Loucy (cell line): ENCODE measurements at regions not wholly inside any gene's neighbourhood (a gene's known extent, or its start where the extent isn't known, plus 50 kb on each side); places are given as distances from the start of the nearest gene placed in this dataset.

Experiments
- H2AFZ ChIP-seq: fragments of 200-600 bp; sonication (generic); 2 replicates; pipeline ENCODE4 v1.6.0; 2016; ENCODE audit warnings: antibody characterized with exemption, mild to moderate bottlenecking, low read length, moderate library complexity
- H3F3A ChIP-seq: fragments of 200-600 bp; 2 replicates; pipeline ENCODE4 v1.6.0; 2016; ENCODE audit warnings: antibody characterized with exemption, low read depth, mild to moderate bottlenecking
- H3K27me3 ChIP-seq: fragments of 200-600 bp; sonication (generic); 2 replicates; pipeline ENCODE4 v1.6.1; 2014; ENCODE audit warnings: low read length, mild to moderate bottlenecking; ENCODE audit not compliant: insufficient read depth, poor library complexity, severe bottlenecking
- H3K36me3 ChIP-seq: fragments of 200-600 bp; sonication (generic); 2 replicates; pipeline ENCODE4 v1.6.1; 2016; ENCODE audit warnings: low read length; ENCODE audit not compliant: insufficient read depth
- H3K4me1 ChIP-seq: fragments of 200-600 bp; sonication (generic); 2 replicates; pipeline ENCODE4 v1.5.1; 2014; ENCODE audit warnings: low read length, mild to moderate bottlenecking; ENCODE audit not compliant: insufficient read depth, poor library complexity, severe bottlenecking
- H3K4me2 ChIP-seq: fragments of 200-600 bp; sonication (generic); 2 replicates; pipeline ENCODE4 v1.6.0; 2014; ENCODE audit warnings: antibody characterized with exemption, low read length, low read depth, mild to moderate bottlenecking; ENCODE audit not compliant: poor library complexity, severe bottlenecking
- H3K4me3 ChIP-seq: fragments of 200-600 bp; sonication (generic); 2 replicates; pipeline ENCODE4 v1.5.1; 2014; ENCODE audit warnings: low read length, mild to moderate bottlenecking, mixed read lengths; ENCODE audit not compliant: poor library complexity, severe bottlenecking
- H3K79me2 ChIP-seq: fragments of 200-600 bp; sonication (generic); 2 replicates; pipeline ENCODE4 v1.6.1; 2014; ENCODE audit warnings: low read length; ENCODE audit not compliant: insufficient read depth
- H3K9ac ChIP-seq: fragments of 200-600 bp; sonication (generic); 2 replicates; pipeline ENCODE4 v1.6.0; 2014; ENCODE audit warnings: mild to moderate bottlenecking, low read depth, low read length, moderate library complexity; ENCODE audit not compliant: poor library complexity, severe bottlenecking
- H3K9me2 ChIP-seq: fragments of 200-600 bp; sonication (generic); replicated peaks from 2 replicates; pipeline ENCODE4 v1.6.1; 2016; ENCODE audit warnings: low read depth, low read length, mixed read lengths
- H3K9me3 ChIP-seq: fragments of 200-600 bp; sonication (generic); 2 replicates; pipeline ENCODE4 v1.6.1; 2014; ENCODE audit warnings: mild to moderate bottlenecking, antibody characterized with exemption, low read length, low read depth; ENCODE audit not compliant: insufficient read depth
- H4K20me1 ChIP-seq: fragments of 200-600 bp; sonication (generic); 2 replicates; pipeline ENCODE4 v1.6.0; 2014; ENCODE audit warnings: antibody characterized with exemption, low read length, mild to moderate bottlenecking; ENCODE audit not compliant: insufficient read depth, poor library complexity, severe bottlenecking
- EZH2phosphoT487 ChIP-seq: fragments of 200-600 bp; IDR thresholded peaks from 2 replicates; pipeline ENCODE4 v1.6.1; 2018; ENCODE audit warnings: antibody characterized with exemption, mild to moderate bottlenecking, moderate library complexity, borderline replicate concordance
- TF ChIP-seq, protein P1 (sequence below): fragments of 200-600 bp; sonication (generic); conservative IDR thresholded peaks from 2 replicates; pipeline ENCODE4 v1.5.1; 2014; ENCODE audit warnings: mild to moderate bottlenecking, antibody characterized with exemption, low read length

DNA sequence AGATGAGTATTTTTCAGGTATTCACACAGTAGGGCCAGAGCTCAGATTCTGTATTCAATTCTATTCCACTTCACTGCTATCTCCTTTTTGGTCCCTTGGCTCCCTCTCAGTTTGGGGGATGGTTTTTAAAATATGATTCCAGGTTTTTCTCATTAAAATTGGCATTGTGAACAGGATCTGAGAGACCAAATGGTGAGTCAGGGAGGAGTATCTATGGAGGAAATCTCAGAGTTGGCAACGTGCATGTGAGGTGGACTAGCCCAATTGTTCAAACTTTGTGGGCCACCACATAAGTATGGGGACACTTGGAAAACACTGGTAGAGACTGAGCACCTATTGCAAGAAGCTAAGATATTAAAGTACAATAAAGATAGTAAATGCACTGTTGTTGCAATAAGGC lies 53.9 kb upstream of the TTC14 start:
- Histone ChIP-seq H4K20me1 (no peaks in the 10 kb centered on the region), H3K9me2 (no peaks in the 10 kb centered on the region), H3K79me2 (no peaks in the 10 kb centered on the region), H3K4me2 (no peak overlapping the region), H3K27me3 (no peaks in the 10 kb centered on the region), H2AFZ (no peak overlapping the region), H3K4me1 (no peaks in the 10 kb centered on the region), H3K36me3 (no peaks in the 10 kb centered on the region), H3K9me3 (no peaks in the 10 kb centered on the region), H3K9ac (no peak overlapping the region), H3K4me3 (no peak overlapping the region), H3F3A (no peaks in the 10 kb centered on the region)
- TF ChIP-seq, protein P1, sequence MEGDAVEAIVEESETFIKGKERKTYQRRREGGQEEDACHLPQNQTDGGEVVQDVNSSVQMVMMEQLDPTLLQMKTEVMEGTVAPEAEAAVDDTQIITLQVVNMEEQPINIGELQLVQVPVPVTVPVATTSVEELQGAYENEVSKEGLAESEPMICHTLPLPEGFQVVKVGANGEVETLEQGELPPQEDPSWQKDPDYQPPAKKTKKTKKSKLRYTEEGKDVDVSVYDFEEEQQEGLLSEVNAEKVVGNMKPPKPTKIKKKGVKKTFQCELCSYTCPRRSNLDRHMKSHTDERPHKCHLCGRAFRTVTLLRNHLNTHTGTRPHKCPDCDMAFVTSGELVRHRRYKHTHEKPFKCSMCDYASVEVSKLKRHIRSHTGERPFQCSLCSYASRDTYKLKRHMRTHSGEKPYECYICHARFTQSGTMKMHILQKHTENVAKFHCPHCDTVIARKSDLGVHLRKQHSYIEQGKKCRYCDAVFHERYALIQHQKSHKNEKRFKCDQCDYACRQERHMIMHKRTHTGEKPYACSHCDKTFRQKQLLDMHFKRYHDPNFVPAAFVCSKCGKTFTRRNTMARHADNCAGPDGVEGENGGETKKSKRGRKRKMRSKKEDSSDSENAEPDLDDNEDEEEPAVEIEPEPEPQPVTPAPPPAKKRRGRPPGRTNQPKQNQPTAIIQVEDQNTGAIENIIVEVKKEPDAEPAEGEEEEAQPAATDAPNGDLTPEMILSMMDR = no peak
- no peak for TF ChIP-seq EZH2phosphoT487
